Esophagus squamous epithelium (tissue), 4 donors: ENCODE measurements at regions not wholly inside any gene's neighbourhood (a gene's known extent, or its start where the extent isn't known, plus 50 kb on each side); places are given as distances from the start of the nearest gene placed in this dataset.

Experiments used
- POLR2A ChIP-seq, 4 donors: fragments of 450-650 bp; IDR thresholded peaks; one replicate each; pipeline ENCODE4 v1.6.1; 2017; ENCODE audit warnings: antibody characterized with exemption in 4 of 4, mild to moderate bottlenecking in 4 of 4, moderate library complexity in 3 of 4
- TF ChIP-seq, protein P1 (sequence below), 6 experiments: fragments of 450-650 bp in 4 of 6; fragments of 200-600 bp in 2 of 6; sonication (generic) in 2 of 6; IDR thresholded peaks; one replicate each; pipeline ENCODE4 v1.5.1; 2016 to 2019; ENCODE audit warnings: antibody characterized with exemption in 6 of 6, mild to moderate bottlenecking in 4 of 6, moderate library complexity in 4 of 6

DNA sequence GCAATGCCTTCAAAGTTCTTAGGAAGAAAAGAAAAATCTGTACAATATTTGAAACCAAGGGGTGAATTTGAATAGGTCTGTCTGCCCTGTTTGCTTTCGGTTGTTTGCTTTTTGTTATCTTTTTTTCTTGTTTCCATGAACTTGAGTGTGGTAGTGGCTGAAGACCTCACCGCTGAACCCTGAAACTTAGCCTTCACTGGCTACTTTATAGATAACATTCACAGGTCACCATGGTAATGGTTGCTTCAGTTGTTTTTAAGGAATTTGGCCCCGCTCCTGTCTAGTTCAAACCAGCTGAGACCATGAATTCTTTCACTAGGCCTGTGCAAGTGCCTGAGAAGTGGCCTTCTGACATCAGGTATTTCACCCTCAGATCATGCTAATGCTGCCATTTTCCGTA lies 137.0 kb upstream of the PMFBP1 start:
- TF ChIP-seq, protein P1, sequence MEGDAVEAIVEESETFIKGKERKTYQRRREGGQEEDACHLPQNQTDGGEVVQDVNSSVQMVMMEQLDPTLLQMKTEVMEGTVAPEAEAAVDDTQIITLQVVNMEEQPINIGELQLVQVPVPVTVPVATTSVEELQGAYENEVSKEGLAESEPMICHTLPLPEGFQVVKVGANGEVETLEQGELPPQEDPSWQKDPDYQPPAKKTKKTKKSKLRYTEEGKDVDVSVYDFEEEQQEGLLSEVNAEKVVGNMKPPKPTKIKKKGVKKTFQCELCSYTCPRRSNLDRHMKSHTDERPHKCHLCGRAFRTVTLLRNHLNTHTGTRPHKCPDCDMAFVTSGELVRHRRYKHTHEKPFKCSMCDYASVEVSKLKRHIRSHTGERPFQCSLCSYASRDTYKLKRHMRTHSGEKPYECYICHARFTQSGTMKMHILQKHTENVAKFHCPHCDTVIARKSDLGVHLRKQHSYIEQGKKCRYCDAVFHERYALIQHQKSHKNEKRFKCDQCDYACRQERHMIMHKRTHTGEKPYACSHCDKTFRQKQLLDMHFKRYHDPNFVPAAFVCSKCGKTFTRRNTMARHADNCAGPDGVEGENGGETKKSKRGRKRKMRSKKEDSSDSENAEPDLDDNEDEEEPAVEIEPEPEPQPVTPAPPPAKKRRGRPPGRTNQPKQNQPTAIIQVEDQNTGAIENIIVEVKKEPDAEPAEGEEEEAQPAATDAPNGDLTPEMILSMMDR (IDR thresholded peaks at IDR 0.05): no peak
- TF ChIP-seq POLR2A (IDR thresholded peaks at IDR 0.05): no peak
